Activated T-helper 9 cell treated with anti-CD3 and anti-CD28 coated beads, Interleukin-2, amount 50 U/mL, for 16 hours (primary cell): ENCODE measurements at regions not wholly inside any gene's neighbourhood (a gene's known extent, or its start where the extent isn't known, plus 50 kb on each side); places are given as distances from the start of the nearest gene placed in this dataset.
"Not testable (repeated sequence)": the region's sequence is repeated elsewhere in the genome, so short reads cannot be mapped to it uniquely, and the experiment has no call there.

Source experiments
- DNase-seq: peaks from one replicate; pipeline ENCODE4 v3.0.0-alpha.2; 2020; ENCODE audit warnings: low read depth

GRCh38 chrX:26597981-26598380, 382.0 kb downstream of the MAGEB5 start:
- DNase-seq, result no peak

GRCh38 chrX:26590849-26591248, 374.9 kb downstream of the MAGEB5 start:
- DNase-seq, result no peak

- DNase-seq, result no peak
Observed at GRCh38 chrX:26586570-26586969, 370.6 kb downstream of the MAGEB5 start.

GRCh38 chrX:26581091-26581490, 365.1 kb downstream of the MAGEB5 start:
- no peak for DNase-seq

- no peak for DNase-seq
Observed at GRCh38 chrX:26580021-26580420, 364.1 kb downstream of the MAGEB5 start.

- DNase-seq, result no peak
Observed at GRCh38 chrX:26574234-26574633, 358.3 kb downstream of the MAGEB5 start.

GRCh38 chrX:26562156-26562555, 346.2 kb downstream of the MAGEB5 start:
- DNase-seq, result no peak

- DNase-seq, result no peak
Observed at GRCh38 chrX:26559855-26560254, 343.9 kb downstream of the MAGEB5 start.

GRCh38 chrX:26558719-26559386, 342.9 kb downstream of the MAGEB5 start:
- DNase-seq, result no peak

GRCh38 chrX:26557691-26558321, 341.8 kb downstream of the MAGEB5 start:
- no peak for DNase-seq

GRCh38 chrX:26525768-26526167, 309.8 kb downstream of the MAGEB5 start:
- not testable (repeated sequence) for DNase-seq

- DNase-seq, result no peak
Observed at GRCh38 chrX:26522501-26522900, 306.5 kb downstream of the MAGEB5 start.

GRCh38 chrX:26511589-26512363, 295.8 kb downstream of the MAGEB5 start:
- DNase-seq, result no peak

GRCh38 chrX:26470941-26471340, 255.0 kb downstream of the MAGEB5 start:
- DNase-seq, result no peak

- DNase-seq, result no peak
Observed at GRCh38 chrX:26466387-26466786, 250.4 kb downstream of the MAGEB5 start.

- DNase-seq, result no peak
Observed at GRCh38 chrX:26445288-26445687, 229.3 kb downstream of the MAGEB5 start.

GRCh38 chrX:26444417-26444816, 228.4 kb downstream of the MAGEB5 start:
- DNase-seq, result not testable (repeated sequence)

- DNase-seq, result no peak
Observed at GRCh38 chrX:26442340-26442739, 226.4 kb downstream of the MAGEB5 start.

- DNase-seq, result no peak
Observed at GRCh38 chrX:26414534-26414933, 198.6 kb downstream of the MAGEB5 start.

GRCh38 chrX:26411045-26411444, 195.1 kb downstream of the MAGEB5 start:
- DNase-seq, result no peak

GRCh38 chrX:26409636-26410035, 193.7 kb downstream of the MAGEB5 start:
- no peak for DNase-seq

- DNase-seq, result no peak
Observed at GRCh38 chrX:26387906-26388305, 171.9 kb downstream of the MAGEB5 start.

GRCh38 chrX:26376037-26376708, 160.2 kb downstream of the MAGEB5 start:
- DNase-seq, result no peak
